ENCODE measurements at regions not wholly inside any gene's neighbourhood (a gene's known extent, or its start where the extent isn't known, plus 50 kb on each side); places are given as distances from the start of the nearest gene placed in this dataset.

GRCh38 chr13:89678466-89679121 lies 1668.9 kb upstream of the MIR17HG start:
- Histone ChIP-seq H3F3A (ENCODE audit: insufficient read depth, low read depth) (no peaks in the 10 kb centered on the region), H3K4me1 (replicated peaks; ENCODE audit: insufficient read depth) (no peaks in the 10 kb centered on the region), H3K79me2 (ENCODE audit: low read depth) (no peaks in the 10 kb centered on the region), H3K4me3 (no peak overlapping the region), H4K20me1 (ENCODE audit: insufficient read depth) (no peaks in the 10 kb centered on the region), H3K36me3 (ENCODE audit: low read depth) (no peaks in the 10 kb centered on the region), H3K9me3 (ENCODE audit: insufficient read depth, low read depth) (no peaks in the 10 kb centered on the region; the same call in 1 of the 2 replicates), H2AFZ (0 out of 2 replicates have a peak overlapping the region, but pooled peaks have one; percentile 44), H3K27me3 (ENCODE audit: insufficient read depth, low read depth) (no peaks in the 10 kb centered on the region), H3K4me2 (no peak overlapping the region), H3K27ac (no peak overlapping the region), H3K9me2 (ENCODE audit: insufficient read depth) (no peaks in the 10 kb centered on the region; the same call in 1 of the 2 replicates)
- no TSS peak for BruUV-seq (replicated peaks)
- ChIA-PET CTCF (no interaction called here), POLR2A (ENCODE audit: unreplicated experiment) (no interaction called here)
- intact Hi-C loops (cut with micrococcal nuclease; ENCODE audit: unreplicated experiment), result no loop called here
- TF ChIP-seq CTCF (conservative IDR thresholded peaks at IDR 0.05) (no peak), EZH2 (IDR thresholded peaks at IDR 0.05; ENCODE audit: low read depth) (no peak)
- no peak for DNase-seq

- Histone ChIP-seq H3K27ac (no peak overlapping the region), H3K9me3 (ENCODE audit: insufficient read depth, low read depth) (no peaks in the 10 kb centered on the region), H3F3A (ENCODE audit: insufficient read depth, low read depth) (no peaks in the 10 kb centered on the region), H3K9me2 (ENCODE audit: insufficient read depth) (no peaks in the 10 kb centered on the region), H3K36me3 (ENCODE audit: low read depth) (no peaks in the 10 kb centered on the region), H2AFZ (no peak overlapping the region), H4K20me1 (ENCODE audit: insufficient read depth) (no peaks in the 10 kb centered on the region), H3K4me1 (replicated peaks; ENCODE audit: insufficient read depth) (no peaks in the 10 kb centered on the region), H3K79me2 (ENCODE audit: low read depth) (no peaks in the 10 kb centered on the region), H3K4me3 (no peak overlapping the region), H3K4me2 (no peak overlapping the region), H3K27me3 (ENCODE audit: insufficient read depth, low read depth) (no peaks in the 10 kb centered on the region)
- DNase-seq, result no peak
- no TSS peak for BruUV-seq (replicated peaks)
- CTCF ChIA-PET, result no interaction called here
- intact Hi-C loops (cut with micrococcal nuclease; ENCODE audit: unreplicated experiment), result no loop called here
- POLR2A ChIA-PET (ENCODE audit: unreplicated experiment), result no interaction called here
- no peak for TF ChIP-seq CTCF (conservative IDR thresholded peaks at IDR 0.05)
- TF ChIP-seq EZH2 (IDR thresholded peaks at IDR 0.05; ENCODE audit: low read depth), result no peak
Observed at GRCh38 chr13:89684896-89685295, 1662.6 kb upstream of the MIR17HG start.

- ChIA-PET POLR2A (ENCODE audit: unreplicated experiment) (no interaction called here), CTCF (no interaction called here)
- H3K9me3 ChIP-seq (ENCODE audit: insufficient read depth, low read depth), result no peaks in the 10 kb centered on the region
- no peak for DNase-seq
- TF ChIP-seq CTCF (conservative IDR thresholded peaks at IDR 0.05) (no peak), EZH2 (IDR thresholded peaks at IDR 0.05; ENCODE audit: low read depth) (no peak)
- H3K27me3 ChIP-seq (ENCODE audit: insufficient read depth, low read depth), result no peaks in the 10 kb centered on the region
- no peaks in the 10 kb centered on the region for H3F3A ChIP-seq (ENCODE audit: insufficient read depth, low read depth)
- no TSS peak for BruUV-seq (replicated peaks)
- H3K4me2 ChIP-seq, result no peak overlapping the region
- H3K79me2 ChIP-seq (ENCODE audit: low read depth), result no peaks in the 10 kb centered on the region
- no peak overlapping the region for H3K27ac ChIP-seq
- H4K20me1 ChIP-seq (ENCODE audit: insufficient read depth), result no peaks in the 10 kb centered on the region
- H2AFZ ChIP-seq, result no peak overlapping the region
- H3K4me1 ChIP-seq (replicated peaks; ENCODE audit: insufficient read depth), result no peaks in the 10 kb centered on the region
- no peaks in the 10 kb centered on the region for H3K9me2 ChIP-seq (ENCODE audit: insufficient read depth)
- H3K36me3 ChIP-seq (ENCODE audit: low read depth), result no peaks in the 10 kb centered on the region
- no peak overlapping the region for H3K4me3 ChIP-seq
- intact Hi-C loops (cut with micrococcal nuclease; ENCODE audit: unreplicated experiment), result no loop called here
Observed at GRCh38 chr13:89686171-89686570, 1661.3 kb upstream of the MIR17HG start.
